Gastrocnemius medialis (tissue), 4 donors: ENCODE measurements at regions not wholly inside any gene's neighbourhood (a gene's known extent, or its start where the extent isn't known, plus 50 kb on each side); places are given as distances from the start of the nearest gene placed in this dataset.

Experiments used
- POLR2A ChIP-seq, 2 donors: fragments of 450-650 bp; IDR thresholded peaks; one replicate each; pipeline ENCODE4 v1.6.1; 2017; ENCODE audit warnings: antibody characterized with exemption in 2 of 2, mild to moderate bottlenecking in 2 of 2, moderate library complexity in 2 of 2
- TF ChIP-seq, protein P1 (sequence below), 5 experiments: fragments of 450-650 bp in 3 of 5; fragments of 200-600 bp in 2 of 5; sonication (generic) in 2 of 5; IDR thresholded peaks in 4 of 5; conservative IDR thresholded peaks in 1 of 5; 1 replicate in 4 of 5; 2 replicates in 1 of 5; pipeline ENCODE4 v1.5.1; 2016 to 2019; ENCODE audit warnings: antibody characterized with exemption in 5 of 5, mild to moderate bottlenecking in 3 of 5, moderate library complexity in 3 of 5

DNA sequence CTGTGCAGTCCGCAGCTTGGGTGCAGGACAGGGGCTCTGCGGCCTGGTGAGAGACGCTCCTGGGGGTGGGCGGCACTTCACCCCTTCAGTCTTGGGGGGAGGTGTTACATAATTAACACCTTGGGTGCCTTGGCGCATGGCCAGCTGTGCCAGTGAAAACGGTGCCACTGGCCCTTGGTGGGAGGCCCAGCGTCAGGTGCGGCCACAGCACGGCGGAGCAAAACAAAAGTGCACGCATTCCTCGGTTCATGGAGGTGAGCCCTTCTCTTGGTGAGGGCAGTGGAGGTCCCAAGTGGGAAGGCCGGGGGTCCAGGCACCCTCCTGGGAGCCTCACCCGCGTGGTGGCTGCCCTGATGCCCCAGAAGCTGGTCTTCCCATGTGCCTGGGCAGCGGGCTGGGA is 89.8 kb downstream of the ENGASE start:
- TF ChIP-seq, protein P1, sequence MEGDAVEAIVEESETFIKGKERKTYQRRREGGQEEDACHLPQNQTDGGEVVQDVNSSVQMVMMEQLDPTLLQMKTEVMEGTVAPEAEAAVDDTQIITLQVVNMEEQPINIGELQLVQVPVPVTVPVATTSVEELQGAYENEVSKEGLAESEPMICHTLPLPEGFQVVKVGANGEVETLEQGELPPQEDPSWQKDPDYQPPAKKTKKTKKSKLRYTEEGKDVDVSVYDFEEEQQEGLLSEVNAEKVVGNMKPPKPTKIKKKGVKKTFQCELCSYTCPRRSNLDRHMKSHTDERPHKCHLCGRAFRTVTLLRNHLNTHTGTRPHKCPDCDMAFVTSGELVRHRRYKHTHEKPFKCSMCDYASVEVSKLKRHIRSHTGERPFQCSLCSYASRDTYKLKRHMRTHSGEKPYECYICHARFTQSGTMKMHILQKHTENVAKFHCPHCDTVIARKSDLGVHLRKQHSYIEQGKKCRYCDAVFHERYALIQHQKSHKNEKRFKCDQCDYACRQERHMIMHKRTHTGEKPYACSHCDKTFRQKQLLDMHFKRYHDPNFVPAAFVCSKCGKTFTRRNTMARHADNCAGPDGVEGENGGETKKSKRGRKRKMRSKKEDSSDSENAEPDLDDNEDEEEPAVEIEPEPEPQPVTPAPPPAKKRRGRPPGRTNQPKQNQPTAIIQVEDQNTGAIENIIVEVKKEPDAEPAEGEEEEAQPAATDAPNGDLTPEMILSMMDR (IDR thresholded peaks at IDR 0.05 in 4 of 5, conservative IDR thresholded peaks at IDR 0.05 in 1 of 5) = no peak
- no peak for TF ChIP-seq POLR2A (IDR thresholded peaks at IDR 0.05)
